ENCODE measurements at regions not wholly inside any gene's neighbourhood (a gene's known extent, or its start where the extent isn't known, plus 50 kb on each side); places are given as distances from the start of the nearest gene placed in this dataset.

GRCh38 chr10:10110844-10111490 lies 906.7 kb upstream of the CELF2 start:
- dilution Hi-C loops (cut with HindIII; ENCODE audit: low sequenced_read_pairs, unreplicated experiment), result no loop called here

More at GRCh38 chr10:10110844-10111490, 906.7 kb upstream of the CELF2 start:
- Histone ChIP-seq H3K27ac (ENCODE audit: insufficient read depth, low read length) (no peak overlapping the region), H3K23ac (ENCODE audit: low read depth, low read length) (no peak overlapping the region), H2AFZ (replicated peaks; ENCODE audit: low read length, poor library complexity) (no peak overlapping the region), H2BK15ac (ENCODE audit: low read depth, low read length) (no peak overlapping the region), H3K14ac (replicated peaks; ENCODE audit: low read depth, low read length) (no peak overlapping the region), H2BK5ac (ENCODE audit: low read depth, low read length, poor library complexity, severe bottlenecking) (no peak overlapping the region), H3K4me1 (ENCODE audit: control insufficient read depth, insufficient read depth, low read length) (no peaks in the 10 kb centered on the region), H2BK20ac (ENCODE audit: low read depth, low read length) (no peak overlapping the region), H3K56ac (ENCODE audit: extremely low read depth, insufficient read depth, low read length) (no peak overlapping the region), H4K8ac (ENCODE audit: low read depth in 2 of 2, low read length in 2 of 2) (no peak overlapping the region), H3K4me3 (ENCODE audit: insufficient read depth, low read depth, low read length) (no peak overlapping the region), H4K5ac (ENCODE audit: low read depth, low read length) (no peak overlapping the region), H3K79me1 (ENCODE audit: low read depth in 1 of 2, low read length in 2 of 2) (no peaks in the 10 kb centered on the region), H2AK5ac (ENCODE audit: low read depth, low read length) (no peak overlapping the region), H4K91ac (ENCODE audit: insufficient read depth, low read depth, low read length) (no peak overlapping the region), H3K18ac (ENCODE audit: low read depth, low read length) (no peak overlapping the region), H3K9me3 (ENCODE audit: control insufficient read depth, insufficient read depth, low read length) (no peaks in the 10 kb centered on the region), H2BK120ac (ENCODE audit: low read depth, low read length) (no peak overlapping the region), H3K9me1 (ENCODE audit: insufficient read depth, low read length) (no peaks in the 10 kb centered on the region), H3K9ac (ENCODE audit: low read depth, low read length) (no peak overlapping the region), H3K36me3 (ENCODE audit: control insufficient read depth, insufficient read depth, low read length) (no peaks in the 10 kb centered on the region), H3K4ac (ENCODE audit: low read depth, low read length) (no peak overlapping the region), H2AK9ac (replicated peaks; ENCODE audit: low read depth, low read length, poor library complexity) (no peak overlapping the region), H3K27me3 (ENCODE audit: control insufficient read depth, insufficient read depth, low read length) (no peaks in the 10 kb centered on the region), H3K4me2 (ENCODE audit: low read depth, low read length) (no peak overlapping the region), H4K20me1 (ENCODE audit: insufficient read depth, low read length) (no peaks in the 10 kb centered on the region)
- no peak for DNase-seq
- in situ Hi-C loops (cut with MboI; ENCODE audit: low sequenced_read_pairs) (no loop called here), intact Hi-C loops (cut with micrococcal nuclease) (no loop called here)
- WGBS, 2 experiments (ENCODE audit: extremely low coverage in 2 of 2, insufficient read length in 1 of 2), result no CpG with 5 or more reads among the region's 5 CpGs
- BruUV-seq (replicated peaks), result no TSS peak
- ChIA-PET POLR2A (ENCODE audit: unreplicated experiment) (no interaction called here), CTCF (interaction anchor here (0.8 kb wide), 1 partner anchor 43 kb away, joined by 3 read pairs; no protein-coding TSS in a partner anchor)
- TF ChIP-seq CTCF (conservative IDR thresholded peaks at IDR 0.05; ENCODE audit: low read depth, low read length) (no peak), SMC3 (IDR thresholded peaks at IDR 0.05; ENCODE audit: low read depth, low read length) (no peak), CEBPB (IDR thresholded peaks at IDR 0.05; ENCODE audit: low read depth, low read length) (no peak), MXI1 (IDR thresholded peaks at IDR 0.05; ENCODE audit: borderline replicate concordance, low read depth, low read length) (no peak), BHLHE40 (IDR thresholded peaks at IDR 0.05; ENCODE audit: low read depth, low read length) (no peak), CHD1 (IDR thresholded peaks at IDR 0.05; ENCODE audit: low read depth, low read length) (no peak)
- ATAC-seq (ENCODE audit: low read depth), result no peak

All from IMR-90 (cell line).